H1 (cell line): ENCODE measurements at regions not wholly inside any gene's neighbourhood (a gene's known extent, or its start where the extent isn't known, plus 50 kb on each side); places are given as distances from the start of the nearest gene placed in this dataset.

Source experiments
- CTCF ChIA-PET: fragments of 300-600 bp; sonication (Branson Sonifier 250); formaldehyde crosslinking; loops from one replicate; lab custom pipeline; 2021; ENCODE audit not compliant: partially characterized antibody; lab: Charles Lee
- POLR2A ChIA-PET: fragments of 300-600 bp; sonication (Branson Sonifier 250); formaldehyde crosslinking; loops from one replicate; lab custom pipeline; 2021; ENCODE audit warnings: inconsistent platforms; ENCODE audit not compliant: partially characterized antibody; lab: Charles Lee
- DNase-seq, 2 experiments: peaks; one replicate each; pipeline versions ENCODE4 v3.0.0 to v3.0.0-alpha.2; 2010 to 2022; ENCODE audit warnings: low spot score in 2 of 2, low read depth in 1 of 2, mixed read lengths in 1 of 2
- FAIRE-seq: peaks from 2 replicates; lab custom pipeline; 2011; peaks lifted over from hg19 to GRCh38; lab: Jason Lieb, UNC
- H2AFZ ChIP-seq: 2 replicates; pipeline ENCODE4 v1.8.1; 2012; ENCODE audit warnings: low read length, inconsistent platforms
- H2AK5ac ChIP-seq: 2 replicates; pipeline ENCODE4 v1.6.1; 2013; ENCODE audit warnings: low read depth, low read length
- H2BK120ac ChIP-seq: replicated peaks from 2 replicates; pipeline ENCODE3; 2013; ENCODE audit warnings: low read depth, low read length, inconsistent platforms
- H2BK12ac ChIP-seq: 2 replicates; pipeline ENCODE4 v1.6.1; 2013; ENCODE audit warnings: low read depth, low read length
- H2BK15ac ChIP-seq: 2 replicates; pipeline ENCODE4 v1.6.1; 2013; ENCODE audit warnings: low read length
- H2BK20ac ChIP-seq: 2 replicates; pipeline ENCODE4 v1.6.1; 2013; ENCODE audit warnings: low read length
- H2BK5ac ChIP-seq: 2 replicates; pipeline ENCODE4 v1.6.1; 2013; ENCODE audit warnings: low read depth, low read length
- H3K14ac ChIP-seq: 2 replicates; pipeline ENCODE4 v1.6.1; 2013; ENCODE audit warnings: inconsistent platforms; ENCODE audit not compliant: insufficient read length
- H3K18ac ChIP-seq: 2 replicates; pipeline ENCODE4 v1.6.1; 2013; ENCODE audit warnings: low read length; ENCODE audit errors: extremely low read depth
- H3K23ac ChIP-seq: 2 replicates; pipeline ENCODE4 v1.6.1; 2013; ENCODE audit warnings: inconsistent platforms; ENCODE audit not compliant: insufficient read length
- H3K23me2 ChIP-seq: 2 replicates; pipeline ENCODE4 v1.6.1; 2013; ENCODE audit warnings: low read depth, low read length
- H3K27ac ChIP-seq: 2 replicates; pipeline ENCODE4 v1.6.1; 2011; ENCODE audit warnings: low read depth, low read length, inconsistent platforms
- H3K27me3 ChIP-seq, 4 experiments: replicated peaks in 1 of 4; 1 replicate in 1 of 4; 2 replicates in 3 of 4; pipeline versions ENCODE4 v1.6.1 to v1.8.1; 2011 to 2013; ENCODE audit warnings: low read length in 3 of 4, mild to moderate bottlenecking in 3 of 4, inconsistent platforms in 2 of 4, mixed read lengths in 2 of 4, moderate library complexity in 1 of 4; ENCODE audit not compliant: control insufficient read depth in 3 of 4, insufficient read depth in 3 of 4; ENCODE audit errors: extremely low read depth in 1 of 4
- H3K36me3 ChIP-seq, 4 experiments: 2 replicates each; pipeline versions ENCODE4 v1.6.1 to v1.8.1; 2011 to 2013; ENCODE audit warnings: mild to moderate bottlenecking in 4 of 4, low read length in 3 of 4, moderate library complexity in 2 of 4, control low read depth in 1 of 4, inconsistent platforms in 1 of 4; ENCODE audit not compliant: insufficient read depth in 4 of 4, control insufficient read depth in 2 of 4
- H3K4ac ChIP-seq: replicated peaks from 2 replicates; pipeline ENCODE3; 2013; ENCODE audit warnings: low read length, low read depth, mixed read lengths, inconsistent platforms; ENCODE audit not compliant: insufficient read length
- H3K4me1 ChIP-seq, 4 experiments: replicated peaks in 1 of 4; 1 replicate in 1 of 4; 2 replicates in 3 of 4; pipeline versions ENCODE4 v1.6.1 to v1.8.1; 2011 to 2013; ENCODE audit warnings: low read length in 3 of 4, inconsistent platforms in 2 of 4, mixed read lengths in 1 of 4; ENCODE audit not compliant: insufficient read depth in 4 of 4, control insufficient read depth in 3 of 4
- H3K4me2 ChIP-seq, 2 experiments: 2 replicates each; pipeline versions ENCODE4 v1.6.1 to v1.8.1; 2011 to 2013; ENCODE audit warnings: low read depth in 2 of 2, low read length in 2 of 2, control low read depth in 1 of 2, inconsistent platforms in 1 of 2, mild to moderate bottlenecking in 1 of 2; ENCODE audit not compliant: insufficient read depth in 1 of 2
- H3K4me3 ChIP-seq, 4 experiments: fragments of 200-600, 300-600 bp in 1 of 4; sonication (generic), shearing (Covaris generic), sonication (Bioruptor Twin) in 1 of 4; 2 replicates each; pipeline versions ENCODE4 v1.5.1 to v1.8.1; 2011 to 2016; ENCODE audit warnings: low read length in 4 of 4, low read depth in 3 of 4, control low read depth in 2 of 4, inconsistent platforms in 2 of 4, mild to moderate bottlenecking in 2 of 4, mixed read lengths in 1 of 4, moderate library complexity in 1 of 4; ENCODE audit not compliant: insufficient read depth in 2 of 4; ENCODE audit errors: extremely low read depth in 1 of 4
- H3K56ac ChIP-seq: replicated peaks from 2 replicates; pipeline ENCODE3; 2013; ENCODE audit warnings: low read depth, mild to moderate bottlenecking, mixed read lengths, low read length, inconsistent platforms; ENCODE audit not compliant: insufficient read length
- H3K79me1 ChIP-seq: 2 replicates; pipeline ENCODE4 v1.6.1; 2013; ENCODE audit warnings: low read depth, low read length, control low read depth
- H3K79me2 ChIP-seq, 2 experiments: 2 replicates each; pipeline versions ENCODE4 v1.6.1 to v1.8.1; 2012 to 2013; ENCODE audit warnings: low read length in 2 of 2, mild to moderate bottlenecking in 2 of 2, inconsistent platforms in 1 of 2; ENCODE audit not compliant: insufficient read depth in 2 of 2, control insufficient read depth in 1 of 2
- H3K9ac ChIP-seq, 4 experiments: replicated peaks in 1 of 4; 1 replicate in 1 of 4; 2 replicates in 3 of 4; pipeline versions ENCODE4 v1.6.1 to v1.8.1; 2011 to 2013; ENCODE audit warnings: low read depth in 3 of 4, low read length in 3 of 4, control low read depth in 2 of 4, mild to moderate bottlenecking in 2 of 4, moderate library complexity in 2 of 4, inconsistent platforms in 1 of 4; ENCODE audit errors: extremely low read depth in 1 of 4
- H3K9me3 ChIP-seq, 2 experiments: 2 replicates each; pipeline versions ENCODE4 v1.6.1 to v1.8.1; 2012 to 2013; ENCODE audit warnings: mild to moderate bottlenecking in 2 of 2, moderate library complexity in 2 of 2, control low read depth in 1 of 2, inconsistent platforms in 1 of 2, low read depth in 1 of 2, low read length in 1 of 2, mixed read lengths in 1 of 2; ENCODE audit not compliant: insufficient read depth in 2 of 2
- H4K20me1 ChIP-seq, 2 experiments: replicated peaks in 1 of 2; 2 replicates each; pipeline versions ENCODE3 to v1.8.1; 2011 to 2013; ENCODE audit warnings: inconsistent platforms in 2 of 2, low read length in 2 of 2, mild to moderate bottlenecking in 1 of 2; ENCODE audit not compliant: insufficient read depth in 2 of 2, control insufficient read depth in 1 of 2
- H4K5ac ChIP-seq: 2 replicates; pipeline ENCODE4 v1.6.1; 2013; ENCODE audit warnings: low read length, low read depth, mixed read lengths, inconsistent platforms; ENCODE audit not compliant: insufficient read length
- H4K8ac ChIP-seq: 2 replicates; pipeline ENCODE4 v1.8.0; 2013; ENCODE audit warnings: mild to moderate bottlenecking, moderate library complexity, low read length, inconsistent platforms; ENCODE audit not compliant: insufficient read depth; ENCODE audit errors: extremely low read depth
- H4K91ac ChIP-seq: replicated peaks from 2 replicates; pipeline ENCODE3; 2013; ENCODE audit warnings: low read length, mixed read lengths, inconsistent platforms; ENCODE audit not compliant: insufficient read length
- GTF2F1 ChIP-seq: IDR thresholded peaks from 2 replicates; pipeline ENCODE4 v1.6.1; 2012; ENCODE audit warnings: low read depth, low read length, improper control_type of control experiment, borderline replicate concordance
- KDM4A ChIP-seq: IDR thresholded peaks from one replicate; pipeline ENCODE4 v1.7.1; 2012; ENCODE audit warnings: low read depth, mild to moderate bottlenecking, moderate library complexity, low read length, inconsistent platforms; ENCODE audit not compliant: severe bottlenecking
- WGBS, 2 experiments: shearing (Covaris generic) in 1 of 2; methylation state at CpG; one replicate each; pipeline versions ENCODE4 v1.1.6 to v1.1.7; 2013 to 2015; ENCODE audit warnings: low lambda C conversion rate in 2 of 2, mixed read lengths in 2 of 2, inconsistent platforms in 1 of 2, low coverage in 1 of 2, missing lambda C conversion rate in 1 of 2; ENCODE audit not compliant: insufficient replicate concordance in 2 of 2, insufficient coverage in 1 of 2, insufficient read length in 1 of 2; ENCODE audit errors: extremely low coverage in 1 of 2, missing lambda C conversion rate in 1 of 2; 5-methylcytosine and 5-hydroxymethylcytosine counted together

GRCh38 chr18:78433562-78433961 lies 546.1 kb upstream of the SALL3 start:
- ChIA-PET POLR2A (no interaction called here), CTCF (interaction anchor here (1.1 kb wide), 1 partner anchor 14 kb away, joined by 5 read pairs; no protein-coding TSS in a partner anchor)
- H3K27ac ChIP-seq: no peak overlapping the region
- no peak for DNase-seq
- no peak overlapping the region for H3K14ac ChIP-seq
- H3K18ac ChIP-seq: no peak overlapping the region
- no peak overlapping the region for H4K5ac ChIP-seq
- H2BK12ac ChIP-seq: no peak overlapping the region
- FAIRE-seq: no peak
- H4K8ac ChIP-seq: no peak overlapping the region
- H4K20me1 ChIP-seq: no peaks in the 10 kb centered on the region
- H3K79me2 ChIP-seq: no peaks in the 10 kb centered on the region
- H3K56ac ChIP-seq: no peak overlapping the region
- H3K4me2 ChIP-seq: no peak overlapping the region
- H3K9ac ChIP-seq: no peak overlapping the region
- H2BK120ac ChIP-seq: no peak overlapping the region
- 93% methylated on average over 9 of the region's 9 CpGs; no CpG with 5 or more reads in 1 of the 2 experiments for WGBS, 2 experiments
- no peaks in the 10 kb centered on the region for H3K36me3 ChIP-seq
- TF ChIP-seq KDM4A (no peak), GTF2F1 (no peak)
- H2AFZ ChIP-seq: no peak overlapping the region
- no peak overlapping the region for H2BK5ac ChIP-seq
- H3K4me3 ChIP-seq: no peak overlapping the region
- H3K27me3 ChIP-seq: no peaks in the 10 kb centered on the region
- H3K23me2 ChIP-seq: no peaks in the 10 kb centered on the region
- H3K23ac ChIP-seq: no peak overlapping the region
- no peak overlapping the region for H2AK5ac ChIP-seq
- H3K4me1 ChIP-seq: no peaks in the 10 kb centered on the region; a peak in 1 of 7 replicates
- H2BK20ac ChIP-seq: no peak overlapping the region
- H3K4ac ChIP-seq: no peak overlapping the region
- no peaks in the 10 kb centered on the region for H3K79me1 ChIP-seq
- H4K91ac ChIP-seq: no peak overlapping the region
- peaks cover 0 to 2% of the 10 kb centered on the region in 2 experiments; a peak in 1 of 4 replicates for H3K9me3 ChIP-seq
- H2BK15ac ChIP-seq: no peak overlapping the region
